ENCODE measurements at regions not wholly inside any gene's neighbourhood (a gene's known extent, or its start where the extent isn't known, plus 50 kb on each side); places are given as distances from the start of the nearest gene placed in this dataset.

GRCh38 chr18:78731016-78731397 lies 248.6 kb upstream of the SALL3 start:
- ChIA-PET POLR2A (ENCODE audit: low non-redundant PET) (no interaction called here), CTCF (no interaction called here)
- BruUV-seq (replicated peaks) = no TSS peak
- Histone ChIP-seq H3K27me3 (replicated peaks; ENCODE audit: insufficient read depth, low read depth, low read length, poor library complexity) (peaks cover 4% of the 10 kb centered on the region), H3K9me3 (ENCODE audit: low read depth, low read length, poor library complexity, severe bottlenecking) (no peaks in the 10 kb centered on the region), H3K4me3 (ENCODE audit: low read depth, low read length, poor library complexity, severe bottlenecking) (no peak overlapping the region), H3K27ac (ENCODE audit: low read depth, low read length, poor library complexity, severe bottlenecking) (no peak overlapping the region), H3K36me3 (ENCODE audit: insufficient read depth, low read length, poor library complexity, severe bottlenecking) (no peaks in the 10 kb centered on the region), H3K4me1 (ENCODE audit: insufficient read depth, low read length, poor library complexity, severe bottlenecking) (no peaks in the 10 kb centered on the region)
- TF ChIP-seq, protein P1, sequence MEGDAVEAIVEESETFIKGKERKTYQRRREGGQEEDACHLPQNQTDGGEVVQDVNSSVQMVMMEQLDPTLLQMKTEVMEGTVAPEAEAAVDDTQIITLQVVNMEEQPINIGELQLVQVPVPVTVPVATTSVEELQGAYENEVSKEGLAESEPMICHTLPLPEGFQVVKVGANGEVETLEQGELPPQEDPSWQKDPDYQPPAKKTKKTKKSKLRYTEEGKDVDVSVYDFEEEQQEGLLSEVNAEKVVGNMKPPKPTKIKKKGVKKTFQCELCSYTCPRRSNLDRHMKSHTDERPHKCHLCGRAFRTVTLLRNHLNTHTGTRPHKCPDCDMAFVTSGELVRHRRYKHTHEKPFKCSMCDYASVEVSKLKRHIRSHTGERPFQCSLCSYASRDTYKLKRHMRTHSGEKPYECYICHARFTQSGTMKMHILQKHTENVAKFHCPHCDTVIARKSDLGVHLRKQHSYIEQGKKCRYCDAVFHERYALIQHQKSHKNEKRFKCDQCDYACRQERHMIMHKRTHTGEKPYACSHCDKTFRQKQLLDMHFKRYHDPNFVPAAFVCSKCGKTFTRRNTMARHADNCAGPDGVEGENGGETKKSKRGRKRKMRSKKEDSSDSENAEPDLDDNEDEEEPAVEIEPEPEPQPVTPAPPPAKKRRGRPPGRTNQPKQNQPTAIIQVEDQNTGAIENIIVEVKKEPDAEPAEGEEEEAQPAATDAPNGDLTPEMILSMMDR (conservative IDR thresholded peaks at IDR 0.05; ENCODE audit: low read depth, low read length) = no peak
- no peak for TF ChIP-seq EZH2 (IDR thresholded peaks at IDR 0.05; ENCODE audit: borderline replicate concordance, low read depth, low read length, poor library complexity, severe bottlenecking)
- DNase-seq (ENCODE audit: low spot score) = no peak
- intact Hi-C loops (cut with micrococcal nuclease; ENCODE audit: unreplicated experiment) = no loop called here

DNA sequence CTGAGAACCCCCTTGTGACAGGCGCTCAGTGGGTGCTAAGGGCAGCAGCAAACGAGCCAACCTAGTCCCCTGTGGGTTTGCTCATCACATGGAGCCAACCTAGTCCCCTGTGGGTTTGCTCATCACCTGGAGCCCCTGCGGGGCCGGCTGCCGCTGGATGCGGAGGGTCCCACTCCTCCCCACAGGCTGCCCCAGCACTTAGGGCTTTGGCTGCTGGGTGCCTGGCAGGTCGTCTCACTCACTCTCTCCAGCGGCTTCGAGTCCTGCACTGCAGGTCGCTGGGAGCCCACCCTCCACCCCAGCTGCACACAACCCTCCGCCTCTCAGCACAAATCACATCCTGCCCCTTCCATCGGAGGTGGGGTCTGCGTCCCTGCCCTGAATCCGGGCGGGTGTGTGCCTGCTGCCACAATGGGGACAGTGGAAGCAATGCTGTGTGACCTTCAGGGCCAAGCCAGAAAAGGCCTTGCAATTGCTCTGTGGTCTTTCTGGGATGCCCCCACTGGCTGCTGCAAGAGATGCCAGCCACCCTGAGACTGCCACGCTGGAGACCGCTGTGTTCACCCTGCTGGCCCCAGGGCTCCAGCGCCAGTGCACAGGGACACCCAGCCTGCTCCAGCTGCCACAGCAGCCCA lies 248.1 kb upstream of the SALL3 start:
- ChIA-PET CTCF (no interaction called here), POLR2A (ENCODE audit: low non-redundant PET) (no interaction called here)
- TF ChIP-seq, protein P1 (conservative IDR thresholded peaks at IDR 0.05; ENCODE audit: low read depth, low read length) = no peak
- TF ChIP-seq EZH2 (IDR thresholded peaks at IDR 0.05; ENCODE audit: borderline replicate concordance, low read depth, low read length, poor library complexity, severe bottlenecking) = no peak
- Histone ChIP-seq H3K9me3 (ENCODE audit: low read depth, low read length, poor library complexity, severe bottlenecking) (no peaks in the 10 kb centered on the region), H3K4me3 (ENCODE audit: low read depth, low read length, poor library complexity, severe bottlenecking) (no peak overlapping the region), H3K36me3 (ENCODE audit: insufficient read depth, low read length, poor library complexity, severe bottlenecking) (no peaks in the 10 kb centered on the region), H3K4me1 (ENCODE audit: insufficient read depth, low read length, poor library complexity, severe bottlenecking) (no peaks in the 10 kb centered on the region), H3K27me3 (replicated peaks; ENCODE audit: insufficient read depth, low read depth, low read length, poor library complexity) (peaks cover 4% of the 10 kb centered on the region), H3K27ac (ENCODE audit: low read depth, low read length, poor library complexity, severe bottlenecking) (no peak overlapping the region)
- intact Hi-C loops (cut with micrococcal nuclease; ENCODE audit: unreplicated experiment) = no loop called here
- no peak for DNase-seq (ENCODE audit: low spot score)
- BruUV-seq (replicated peaks) = no TSS peak

GRCh38 chr18:78732273-78733210 lies 247.1 kb upstream of the SALL3 start:
- BruUV-seq (replicated peaks) = no TSS peak
- intact Hi-C loops (cut with micrococcal nuclease; ENCODE audit: unreplicated experiment) = no loop called here
- TF ChIP-seq, protein P1 (conservative IDR thresholded peaks at IDR 0.05; ENCODE audit: low read depth, low read length) = no peak
- TF ChIP-seq EZH2 (IDR thresholded peaks at IDR 0.05; ENCODE audit: borderline replicate concordance, low read depth, low read length, poor library complexity, severe bottlenecking) = no peak
- H3K9me3 ChIP-seq (ENCODE audit: low read depth, low read length, poor library complexity, severe bottlenecking) = no peaks in the 10 kb centered on the region
- H3K36me3 ChIP-seq (ENCODE audit: insufficient read depth, low read length, poor library complexity, severe bottlenecking) = no peaks in the 10 kb centered on the region
- no peak for DNase-seq (ENCODE audit: low spot score)
- H3K4me3 ChIP-seq (ENCODE audit: low read depth, low read length, poor library complexity, severe bottlenecking) = no peak overlapping the region
- POLR2A ChIA-PET (ENCODE audit: low non-redundant PET) = no interaction called here
- CTCF ChIA-PET = no interaction called here
- H3K27ac ChIP-seq (ENCODE audit: low read depth, low read length, poor library complexity, severe bottlenecking) = no peak overlapping the region
- H3K27me3 ChIP-seq (replicated peaks; ENCODE audit: insufficient read depth, low read depth, low read length, poor library complexity) = peaks cover 4% of the 10 kb centered on the region
- no peaks in the 10 kb centered on the region for H3K4me1 ChIP-seq (ENCODE audit: insufficient read depth, low read length, poor library complexity, severe bottlenecking)
